ENCODE measurements at regions not wholly inside any gene's neighbourhood (a gene's known extent, or its start where the extent isn't known, plus 50 kb on each side); places are given as distances from the start of the nearest gene placed in this dataset.

DNA sequence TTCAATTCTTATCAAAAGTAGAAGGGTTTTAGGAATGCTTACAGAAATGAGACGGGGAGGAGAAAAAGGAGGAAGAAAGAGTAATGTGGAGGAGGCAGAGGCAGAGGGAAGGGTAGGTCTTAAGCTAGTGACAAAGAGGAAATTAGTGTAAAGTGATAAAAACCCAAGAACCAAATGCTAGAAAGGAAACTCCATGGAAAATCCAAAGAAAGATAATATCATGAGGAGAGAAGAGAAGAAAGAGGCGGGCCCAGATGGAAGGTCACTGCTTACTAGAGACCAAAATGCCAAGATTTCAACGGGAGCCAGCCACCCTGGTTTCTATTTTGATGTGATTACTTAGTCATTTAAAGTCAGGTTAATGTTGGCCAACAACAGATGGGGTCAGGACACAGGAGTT is 68.6 kb upstream of the IL12B start:
- H3K4me1 ChIP-seq (ENCODE audit: control insufficient read depth in 1 of 2, insufficient read depth in 1 of 2, low read depth in 1 of 2, low read length in 1 of 2) = no peaks in the 10 kb centered on the region
- H3K9me3 ChIP-seq = no peaks in the 10 kb centered on the region
- TF ChIP-seq, protein P1, sequence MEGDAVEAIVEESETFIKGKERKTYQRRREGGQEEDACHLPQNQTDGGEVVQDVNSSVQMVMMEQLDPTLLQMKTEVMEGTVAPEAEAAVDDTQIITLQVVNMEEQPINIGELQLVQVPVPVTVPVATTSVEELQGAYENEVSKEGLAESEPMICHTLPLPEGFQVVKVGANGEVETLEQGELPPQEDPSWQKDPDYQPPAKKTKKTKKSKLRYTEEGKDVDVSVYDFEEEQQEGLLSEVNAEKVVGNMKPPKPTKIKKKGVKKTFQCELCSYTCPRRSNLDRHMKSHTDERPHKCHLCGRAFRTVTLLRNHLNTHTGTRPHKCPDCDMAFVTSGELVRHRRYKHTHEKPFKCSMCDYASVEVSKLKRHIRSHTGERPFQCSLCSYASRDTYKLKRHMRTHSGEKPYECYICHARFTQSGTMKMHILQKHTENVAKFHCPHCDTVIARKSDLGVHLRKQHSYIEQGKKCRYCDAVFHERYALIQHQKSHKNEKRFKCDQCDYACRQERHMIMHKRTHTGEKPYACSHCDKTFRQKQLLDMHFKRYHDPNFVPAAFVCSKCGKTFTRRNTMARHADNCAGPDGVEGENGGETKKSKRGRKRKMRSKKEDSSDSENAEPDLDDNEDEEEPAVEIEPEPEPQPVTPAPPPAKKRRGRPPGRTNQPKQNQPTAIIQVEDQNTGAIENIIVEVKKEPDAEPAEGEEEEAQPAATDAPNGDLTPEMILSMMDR (IDR thresholded peaks at IDR 0.05) = no peak
- H3K27me3 ChIP-seq = peaks cover 4% of the 10 kb centered on the region
- no peak overlapping the region for H3K27ac ChIP-seq
- H3K4me3 ChIP-seq (ENCODE audit: low read depth in 1 of 2, low read length in 1 of 2) = no peak overlapping the region
- H3K36me3 ChIP-seq = no peaks in the 10 kb centered on the region

DNA sequence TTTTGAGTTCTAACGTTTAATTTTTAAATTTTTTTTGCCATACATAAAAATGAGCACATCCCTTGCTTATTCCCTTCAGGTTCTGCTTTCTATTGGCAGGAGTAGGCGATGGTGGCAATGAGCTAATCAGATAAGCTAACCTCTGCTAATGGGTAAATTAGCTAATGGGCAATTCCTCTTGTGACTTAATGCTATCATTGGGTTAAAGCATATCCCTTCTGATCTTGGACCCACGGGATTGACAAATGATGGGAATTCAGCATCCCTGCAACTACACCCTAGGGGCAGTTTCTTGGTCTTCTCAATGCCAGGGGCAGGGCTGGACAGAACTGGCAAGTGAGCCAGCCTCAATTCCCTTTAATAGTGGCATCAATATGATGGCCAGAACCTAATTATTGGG is 70.2 kb upstream of the IL12B start:
- no peaks in the 10 kb centered on the region for H3K9me3 ChIP-seq
- peaks cover 4 to 5% of the 10 kb centered on the region in 2 experiments for H3K4me1 ChIP-seq (ENCODE audit: control insufficient read depth in 1 of 2, insufficient read depth in 1 of 2, low read depth in 1 of 2, low read length in 1 of 2)
- H3K27ac ChIP-seq = no peak overlapping the region
- peaks cover 13% of the 10 kb centered on the region for H3K27me3 ChIP-seq
- H3K4me3 ChIP-seq (ENCODE audit: low read depth in 1 of 2, low read length in 1 of 2) = no peak overlapping the region
- TF ChIP-seq, protein P1 (IDR thresholded peaks at IDR 0.05) = no peak
- H3K36me3 ChIP-seq = no peaks in the 10 kb centered on the region

DNA sequence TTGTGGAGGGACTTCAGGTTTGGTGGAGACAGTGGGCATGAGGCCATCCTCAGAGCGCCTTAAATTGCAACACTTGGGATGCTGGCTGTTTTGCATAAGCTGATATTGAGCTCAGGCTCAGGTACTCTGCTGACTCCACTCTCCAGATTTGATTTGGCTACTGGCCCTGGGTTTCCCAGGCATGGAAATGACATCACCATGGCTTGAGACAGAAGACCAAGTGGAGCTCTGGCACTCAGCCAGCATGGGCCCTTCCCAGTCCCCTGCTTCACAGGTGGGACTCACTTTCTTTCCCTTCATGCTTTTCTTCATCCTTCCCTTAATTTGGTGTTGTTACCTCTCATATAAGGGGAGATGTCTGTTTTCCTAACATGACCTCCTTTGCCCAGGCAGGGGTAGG is 72.0 kb upstream of the IL12B start:
- H3K4me1 ChIP-seq (ENCODE audit: control insufficient read depth in 1 of 2, insufficient read depth in 1 of 2, low read depth in 1 of 2, low read length in 1 of 2) = peaks cover 10 to 11% of the 10 kb centered on the region in 2 experiments
- H3K27ac ChIP-seq = no peak overlapping the region
- H3K27me3 ChIP-seq = peaks cover 19% of the 10 kb centered on the region
- TF ChIP-seq, protein P1 (IDR thresholded peaks at IDR 0.05) = no peak
- no peaks in the 10 kb centered on the region for H3K36me3 ChIP-seq
- no peak overlapping the region for H3K4me3 ChIP-seq (ENCODE audit: low read depth in 1 of 2, low read length in 1 of 2)
- H3K9me3 ChIP-seq = no peaks in the 10 kb centered on the region

DNA sequence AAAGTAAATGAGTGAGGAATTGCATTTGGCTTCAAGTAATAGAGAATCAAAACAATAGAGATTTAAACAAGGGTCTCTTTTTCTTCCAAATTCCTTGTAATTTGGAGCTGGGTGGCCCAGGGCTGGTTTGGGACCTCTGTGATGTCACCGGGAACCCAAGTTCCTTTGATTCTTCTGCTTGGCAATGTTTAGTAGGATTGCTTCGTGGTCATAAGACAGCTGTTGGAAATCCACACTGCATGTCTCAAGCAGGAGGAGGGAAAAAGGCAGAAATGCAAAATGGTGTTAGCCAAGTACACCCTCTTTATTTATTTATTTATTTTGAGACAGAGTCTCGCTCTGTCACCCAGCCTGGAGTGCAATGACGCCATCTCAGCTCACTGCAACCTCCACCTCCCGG is 72.6 kb upstream of the IL12B start:
- TF ChIP-seq, protein P1 (IDR thresholded peaks at IDR 0.05) = no peak
- no peaks in the 10 kb centered on the region for H3K9me3 ChIP-seq
- H3K36me3 ChIP-seq = no peaks in the 10 kb centered on the region
- H3K27ac ChIP-seq = no peak overlapping the region
- peaks cover 10 to 11% of the 10 kb centered on the region in 2 experiments for H3K4me1 ChIP-seq (ENCODE audit: control insufficient read depth in 1 of 2, insufficient read depth in 1 of 2, low read depth in 1 of 2, low read length in 1 of 2)
- H3K4me3 ChIP-seq (ENCODE audit: low read depth in 1 of 2, low read length in 1 of 2) = no peak overlapping the region
- H3K27me3 ChIP-seq = peaks cover 19% of the 10 kb centered on the region

DNA sequence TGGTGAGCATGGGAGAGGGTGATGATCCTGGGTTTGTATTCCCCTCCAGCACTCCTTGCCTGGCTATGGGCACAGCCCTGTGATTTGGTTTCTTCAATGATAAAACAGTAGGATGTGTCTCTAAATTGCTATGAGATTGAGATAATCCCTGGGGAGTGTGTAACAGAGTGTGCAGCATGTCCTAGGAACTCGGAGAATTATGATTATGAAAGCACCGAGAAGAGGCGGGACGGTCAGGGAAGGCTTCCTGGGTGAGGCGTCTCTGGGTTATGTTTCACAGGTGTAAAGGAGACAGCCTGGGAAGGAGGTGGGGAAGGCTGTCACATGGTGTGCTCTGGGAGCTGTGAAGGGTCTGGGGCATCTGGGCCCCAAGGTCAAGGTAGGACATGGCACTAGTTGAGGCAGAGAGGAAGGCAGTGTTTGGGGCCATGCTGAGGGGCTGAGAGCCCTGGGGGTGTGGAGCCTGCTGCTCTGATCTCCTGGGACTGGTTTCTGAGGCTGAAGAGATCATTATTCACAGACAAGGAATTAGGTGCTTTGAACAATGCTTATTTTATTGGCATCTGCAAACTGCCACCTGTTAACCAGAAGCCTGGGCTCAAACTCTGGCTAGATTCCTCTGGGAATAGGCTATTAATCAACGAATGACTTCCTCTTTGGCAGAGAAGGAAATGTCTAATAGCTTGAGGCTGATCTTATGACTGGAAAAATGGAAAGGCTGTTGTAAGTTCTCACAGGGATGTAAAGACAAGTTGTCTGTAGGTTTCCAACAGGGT is 73.8 kb upstream of the IL12B start:
- no peaks in the 10 kb centered on the region for H3K9me3 ChIP-seq
- no peaks in the 10 kb centered on the region for H3K36me3 ChIP-seq
- peaks cover 19% of the 10 kb centered on the region for H3K27me3 ChIP-seq
- H3K4me1 ChIP-seq (ENCODE audit: control insufficient read depth in 1 of 2, insufficient read depth in 1 of 2, low read depth in 1 of 2, low read length in 1 of 2) = peaks cover 10 to 11% of the 10 kb centered on the region in 2 experiments
- TF ChIP-seq, protein P1 (IDR thresholded peaks at IDR 0.05) = no peak
- H3K27ac ChIP-seq = no peak overlapping the region
- H3K4me3 ChIP-seq (ENCODE audit: low read depth in 1 of 2, low read length in 1 of 2) = no peak overlapping the region
